C4-2B (cell line): ENCODE measurements at regions not wholly inside any gene's neighbourhood (a gene's known extent, or its start where the extent isn't known, plus 50 kb on each side); places are given as distances from the start of the nearest gene placed in this dataset.

ENCODE experiments used
- ZFX ChIP-seq: fragments of 450-650 bp; IDR thresholded peaks from 2 replicates; pipeline ENCODE4 v1.6.1; 2017
- TF ChIP-seq, protein P1 (sequence below): fragments of 450-650 bp; conservative IDR thresholded peaks from 2 replicates; pipeline ENCODE4 v1.5.1; 2017; ENCODE audit warnings: mild to moderate bottlenecking

DNA sequence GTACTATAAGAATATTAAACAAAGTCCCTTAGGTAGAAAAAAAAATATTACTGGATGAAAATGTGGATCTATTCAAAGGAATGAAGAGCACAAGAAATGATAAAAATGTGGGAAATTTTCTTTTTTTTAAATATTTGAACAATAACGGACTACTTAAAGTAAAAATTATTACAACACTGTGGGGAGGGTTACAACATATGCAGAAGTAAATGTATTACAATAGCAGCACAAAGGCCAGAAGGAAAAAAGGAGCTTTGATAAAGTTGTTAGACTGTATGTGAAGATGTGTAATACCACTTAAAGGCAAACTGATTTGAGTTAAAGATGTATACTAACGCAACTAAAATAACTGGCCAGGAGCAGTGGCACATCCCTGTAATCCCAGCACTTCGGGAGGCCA is 427.1 kb downstream of the SHQ1 start:
- TF ChIP-seq, protein P1, sequence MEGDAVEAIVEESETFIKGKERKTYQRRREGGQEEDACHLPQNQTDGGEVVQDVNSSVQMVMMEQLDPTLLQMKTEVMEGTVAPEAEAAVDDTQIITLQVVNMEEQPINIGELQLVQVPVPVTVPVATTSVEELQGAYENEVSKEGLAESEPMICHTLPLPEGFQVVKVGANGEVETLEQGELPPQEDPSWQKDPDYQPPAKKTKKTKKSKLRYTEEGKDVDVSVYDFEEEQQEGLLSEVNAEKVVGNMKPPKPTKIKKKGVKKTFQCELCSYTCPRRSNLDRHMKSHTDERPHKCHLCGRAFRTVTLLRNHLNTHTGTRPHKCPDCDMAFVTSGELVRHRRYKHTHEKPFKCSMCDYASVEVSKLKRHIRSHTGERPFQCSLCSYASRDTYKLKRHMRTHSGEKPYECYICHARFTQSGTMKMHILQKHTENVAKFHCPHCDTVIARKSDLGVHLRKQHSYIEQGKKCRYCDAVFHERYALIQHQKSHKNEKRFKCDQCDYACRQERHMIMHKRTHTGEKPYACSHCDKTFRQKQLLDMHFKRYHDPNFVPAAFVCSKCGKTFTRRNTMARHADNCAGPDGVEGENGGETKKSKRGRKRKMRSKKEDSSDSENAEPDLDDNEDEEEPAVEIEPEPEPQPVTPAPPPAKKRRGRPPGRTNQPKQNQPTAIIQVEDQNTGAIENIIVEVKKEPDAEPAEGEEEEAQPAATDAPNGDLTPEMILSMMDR = no peak
- no peak for TF ChIP-seq ZFX
